GM12878 (cell line): ENCODE measurements at regions not wholly inside any gene's neighbourhood (a gene's known extent, or its start where the extent isn't known, plus 50 kb on each side); places are given as distances from the start of the nearest gene placed in this dataset.

Experiments
- ATAC-seq: fragments of 200-7000 bp; cut with Tn5 transposase; 3 replicates; pipeline ENCODE4 v1.9.1; 2020; ENCODE audit warnings: mild to moderate bottlenecking, moderate library complexity
- BruUV-seq: library from RNA; stranded (reverse); fragments of 400-500 nt; replicated peaks from 2 replicates; lab custom pipeline; 2021; lab: Mats Ljungman, UMichigan
- CTCF ChIA-PET: fragments of 300-600 bp; sonication (Branson Sonifier 250); formaldehyde crosslinking; extraction: SDS; loops from one replicate; lab custom pipeline; 2021; ENCODE audit warnings: inconsistent platforms; lab: Yijun Ruan, JAX
- POLR2A ChIA-PET: fragments of 350-600 bp; formaldehyde crosslinking; extraction: SDS; loops from one replicate; lab custom pipeline; 2021; ENCODE audit warnings: inconsistent platforms; lab: Charles Lee
- RAD21 ChIA-PET: fragments of 300-600 bp; sonication (Branson Sonifier 250); formaldehyde crosslinking; loops from one replicate; lab custom pipeline; 2023; ENCODE audit warnings: antibody characterized with exemption; ENCODE audit not compliant: unreplicated experiment; lab: Charles Lee
- SMC1A ChIA-PET: fragments of 300-600 bp; sonication (Branson Sonifier 250); formaldehyde crosslinking; loops from one replicate; lab custom pipeline; 2023; ENCODE audit not compliant: unreplicated experiment, uncharacterized antibody; lab: Charles Lee
- DNase-seq: peaks from one replicate; pipeline ENCODE4 v3.0.0-alpha.2; 2011; ENCODE audit warnings: low read depth, low spot score
- FAIRE-seq: peaks from 3 replicates; lab custom pipeline; 2011; peaks lifted over from hg19 to GRCh38; lab: Jason Lieb, UNC
- H2AFZ ChIP-seq: 2 replicates; pipeline ENCODE4 v1.6.0; 2011; ENCODE audit warnings: low read depth, low read length, control low read depth; ENCODE audit not compliant: control insufficient read depth
- H3K27ac ChIP-seq: 2 replicates; pipeline ENCODE4 v1.5.1; 2011; ENCODE audit warnings: control low read depth; ENCODE audit not compliant: control insufficient read depth, insufficient read depth
- H3K27me3 ChIP-seq, 2 experiments: replicated peaks in 1 of 2; 2 replicates each; pipeline versions ENCODE4 v1.6.0 to v1.6.1; 2011; ENCODE audit warnings: low read length in 1 of 2; ENCODE audit not compliant: control insufficient read depth in 2 of 2, insufficient read depth in 2 of 2
- H3K36me3 ChIP-seq, 2 experiments: 2 replicates each; pipeline ENCODE4 v1.5.1; 2011; ENCODE audit warnings: low read length in 1 of 2; ENCODE audit not compliant: control insufficient read depth in 2 of 2, insufficient read depth in 2 of 2
- H3K4me1 ChIP-seq: 2 replicates; pipeline ENCODE4 v1.6.1; 2011; ENCODE audit warnings: mild to moderate bottlenecking, low read length, moderate library complexity, mixed read lengths; ENCODE audit not compliant: control insufficient read depth, insufficient read depth
- H3K4me2 ChIP-seq: 2 replicates; pipeline ENCODE4 v1.6.0; 2011; ENCODE audit warnings: control low read depth; ENCODE audit not compliant: control insufficient read depth, insufficient read depth
- H3K4me3 ChIP-seq: fragments of 200-600 bp; sonication (generic); 2 replicates; pipeline ENCODE4 v1.5.1; 2016
- H3K79me2 ChIP-seq: 2 replicates; pipeline ENCODE4 v1.6.0; 2011; ENCODE audit warnings: low read length; ENCODE audit not compliant: control insufficient read depth, insufficient read depth
- H3K9ac ChIP-seq: 2 replicates; pipeline ENCODE4 v1.8.0; 2011; ENCODE audit warnings: low read length, control low read depth, mixed read lengths; ENCODE audit not compliant: control insufficient read depth, insufficient read depth
- H3K9me3 ChIP-seq: replicated peaks from 3 replicates; pipeline ENCODE4 v1.5.1; 2011; ENCODE audit warnings: mild to moderate bottlenecking, low read length; ENCODE audit not compliant: control insufficient read depth, insufficient read depth
- H4K20me1 ChIP-seq: 2 replicates; pipeline ENCODE4 v1.6.0; 2011; ENCODE audit not compliant: control insufficient read depth, insufficient read depth
- BCL3 ChIP-seq: IDR thresholded peaks from 2 replicates; pipeline ENCODE4 v1.6.1; 2011; ENCODE audit warnings: borderline replicate concordance, low read depth, mild to moderate bottlenecking, moderate library complexity, low read length; ENCODE audit not compliant: insufficient read depth, poor library complexity, severe bottlenecking
- HCFC1 ChIP-seq: fragments of 150-350 bp; IDR thresholded peaks from 2 replicates; pipeline ENCODE4 v1.6.1; 2014; ENCODE audit warnings: low read length
- MTA3 ChIP-seq: IDR thresholded peaks from 2 replicates; pipeline ENCODE4 v1.6.1; 2012; ENCODE audit warnings: low read length, inconsistent platforms, borderline replicate concordance
- NFXL1 ChIP-seq: fragments of 450-650 bp; IDR thresholded peaks from 2 replicates; pipeline ENCODE4 v1.6.1; 2017; ENCODE audit warnings: antibody characterized with exemption, mild to moderate bottlenecking, borderline replicate concordance
- POLR2A ChIP-seq: IDR thresholded peaks from 2 replicates; pipeline ENCODE4 v1.6.1; 2011; ENCODE audit warnings: low read depth, mild to moderate bottlenecking, low read length
- SUPT20H ChIP-seq: IDR thresholded peaks from 2 replicates; pipeline ENCODE4 v1.6.1; 2011; ENCODE audit warnings: low read depth, mild to moderate bottlenecking, low read length, moderate library complexity, borderline replicate concordance; ENCODE audit not compliant: control insufficient read depth
- WGBS: methylation state at CpG from one replicate; pipeline ENCODE4 v1.1.6; 2016; ENCODE audit warnings: low lambda C conversion rate; ENCODE audit not compliant: insufficient replicate concordance, insufficient coverage; ENCODE audit errors: missing lambda C conversion rate; 5-methylcytosine and 5-hydroxymethylcytosine counted together
- in situ Hi-C: fragments of 300-500 bp; cut with MboI; formaldehyde crosslinking; loops from 9 replicates; pipeline ENCODE4 v1.14.3; 2018; ENCODE audit warnings: mixed read lengths
- intact Hi-C: fragments of 100-400 bp; cut with micrococcal nuclease; formaldehyde crosslinking; loops from one replicate; pipeline ENCODE4 v1.14.2; 2022; ENCODE audit not compliant: unreplicated experiment

GRCh38 chr17:77402159-77402731 lies 261.5 kb downstream of the SEC14L1 start:
- Histone ChIP-seq H2AFZ (no peak overlapping the region), H3K27ac (no peak overlapping the region), H3K4me3 (no peak overlapping the region), H3K4me1 (peaks cover 39% of the 10 kb centered on the region), H3K4me2 (no peak overlapping the region), H3K79me2 (peaks cover 33% of the 10 kb centered on the region), H3K9me3 (no peaks in the 10 kb centered on the region), H3K9ac (no peak overlapping the region), H3K36me3 (peaks cover 0 to 23% of the 10 kb centered on the region in 2 experiments; a peak in 3 of 4 replicates), H4K20me1 (no peaks in the 10 kb centered on the region), H3K27me3 (no peaks in the 10 kb centered on the region)
- CTCF ChIA-PET = interaction anchor here (1.2 to 4.6 kb wide), 4 partner anchors 27 to 611 kb away, joined by 3 to 83 read pairs (median 16); no protein-coding TSS in a partner anchor
- POLR2A ChIA-PET = no interaction called here
- in situ Hi-C loops (no loop called here), intact Hi-C loops (no loop called here)
- SMC1A ChIA-PET = interaction anchor here (3.1 kb wide), 1 partner anchor 27 kb away, joined by 46 read pairs; no protein-coding TSS in a partner anchor
- WGBS = 94% methylated on average over 34 of the region's 34 CpGs
- ATAC-seq (no peak), DNase-seq (no peak), FAIRE-seq (no peak)
- no TSS peak for BruUV-seq
- RAD21 ChIA-PET = interaction anchor here (1.7 to 3.1 kb wide), 2 partner anchors 27 to 71 kb away, joined by 3 to 15 read pairs; no protein-coding TSS in a partner anchor
- TF ChIP-seq POLR2A (no peak), HCFC1 (no peak), SUPT20H (no peak), NFXL1 (no peak), BCL3 (no peak), MTA3 (no peak)
